ENCODE measurements at regions not wholly inside any gene's neighbourhood (a gene's known extent, or its start where the extent isn't known, plus 50 kb on each side); places are given as distances from the start of the nearest gene placed in this dataset.

- Histone ChIP-seq H3K9ac (ENCODE audit: low read length) (no peak overlapping the region), H3K27me3 (replicated peaks in 1 of 4; ENCODE audit: control extremely low read depth in 1 of 4, control insufficient read depth in 3 of 4, insufficient read depth in 4 of 4, low read length in 3 of 4) (no peaks in the 10 kb centered on the region), H3K4me3 (ENCODE audit: control extremely low read depth in 1 of 5, extremely low read depth in 1 of 5, insufficient read depth in 1 of 5, low read depth in 2 of 5, low read length in 4 of 5) (no peak overlapping the region), H3K79me2 (ENCODE audit: control insufficient read depth, insufficient read depth, low read length) (no peaks in the 10 kb centered on the region), H3K4me1 (ENCODE audit: control insufficient read depth in 2 of 2, insufficient read depth in 2 of 2, low read length in 2 of 2) (no peaks in the 10 kb centered on the region), H3K36me3 (replicated peaks in 1 of 2; ENCODE audit: control extremely low read depth in 1 of 2, control insufficient read depth in 1 of 2, extremely low read depth in 1 of 2, insufficient read depth in 2 of 2, low read length in 1 of 2) (no peaks in the 10 kb centered on the region), H3K27ac (ENCODE audit: low read length in 2 of 2) (no peak overlapping the region), H3K4me2 (replicated peaks; ENCODE audit: low read depth, low read length, poor library complexity, severe bottlenecking) (no peak overlapping the region), H3K9me3 (ENCODE audit: control extremely low read depth in 1 of 3, control insufficient read depth in 2 of 3, insufficient read depth in 1 of 3, low read length in 2 of 3) (no peaks in the 10 kb centered on the region), H2AFZ (ENCODE audit: insufficient read depth, low read depth, low read length, poor library complexity, severe bottlenecking) (no peak overlapping the region), H4K20me1 (ENCODE audit: control insufficient read depth, insufficient read depth, low read length, poor library complexity, severe bottlenecking) (no peaks in the 10 kb centered on the region)
- Mint-ChIP-seq H3K27ac (no peak overlapping the region), H3K4me1 (no peaks in the 10 kb centered on the region), H3K9me3 (ENCODE audit: insufficient read depth) (peaks cover 1% of the 10 kb centered on the region), H3K27me3 (no peaks in the 10 kb centered on the region), H3K4me3 (no peak overlapping the region)
- TF ChIP-seq CTCF (IDR thresholded peaks at IDR 0.05) (no peak), EZH2 (IDR thresholded peaks at IDR 0.05; ENCODE audit: borderline replicate concordance, insufficient read depth, low read depth, low read length, poor library complexity, severe bottlenecking) (no peak)
- ChIA-PET CTCF (no interaction called here), POLR2A (no interaction called here)
- ATAC-seq (ENCODE audit: low read depth) (no peak), DNase-seq (no peak)
- 60% methylated on average over 1 of the region's 2 CpGs for WGBS (ENCODE audit: insufficient coverage)
- intact Hi-C loops (cut with micrococcal nuclease), result no loop called here
Observed at GRCh38 chr3:34066999-34067398, 268.6 kb downstream of the PDCD6IP start.

GRCh38 chr3:34067536-34068051 lies 269.2 kb downstream of the PDCD6IP start:
- no peaks in the 10 kb centered on the region for H3K9me3 ChIP-seq (ENCODE audit: control extremely low read depth in 1 of 3, control insufficient read depth in 2 of 3, insufficient read depth in 1 of 3, low read length in 2 of 3)
- 81% methylated on average over 3 of the region's 5 CpGs for WGBS (ENCODE audit: insufficient coverage)
- no peak overlapping the region for H3K4me3 ChIP-seq (ENCODE audit: control extremely low read depth in 1 of 5, extremely low read depth in 1 of 5, insufficient read depth in 1 of 5, low read depth in 2 of 5, low read length in 4 of 5)
- no peaks in the 10 kb centered on the region for H4K20me1 ChIP-seq (ENCODE audit: control insufficient read depth, insufficient read depth, low read length, poor library complexity, severe bottlenecking)
- no peak overlapping the region for H2AFZ ChIP-seq (ENCODE audit: insufficient read depth, low read depth, low read length, poor library complexity, severe bottlenecking)
- ChIA-PET POLR2A (no interaction called here), CTCF (no interaction called here)
- ATAC-seq (ENCODE audit: low read depth) (no peak), DNase-seq (no peak)
- TF ChIP-seq CTCF (IDR thresholded peaks at IDR 0.05) (no peak), EZH2 (IDR thresholded peaks at IDR 0.05; ENCODE audit: borderline replicate concordance, insufficient read depth, low read depth, low read length, poor library complexity, severe bottlenecking) (no peak)
- H3K27ac ChIP-seq (ENCODE audit: low read length in 2 of 2), result no peak overlapping the region
- Mint-ChIP-seq H3K9me3 (ENCODE audit: insufficient read depth) (no peaks in the 10 kb centered on the region), H3K4me3 (no peak overlapping the region), H3K27ac (no peak overlapping the region), H3K27me3 (no peaks in the 10 kb centered on the region), H3K4me1 (no peaks in the 10 kb centered on the region)
- no peak overlapping the region for H3K9ac ChIP-seq (ENCODE audit: low read length)
- intact Hi-C loops (cut with micrococcal nuclease), result no loop called here
- no peaks in the 10 kb centered on the region for H3K79me2 ChIP-seq (ENCODE audit: control insufficient read depth, insufficient read depth, low read length)
- no peaks in the 10 kb centered on the region for H3K4me1 ChIP-seq (ENCODE audit: control insufficient read depth in 2 of 2, insufficient read depth in 2 of 2, low read length in 2 of 2)
- H3K4me2 ChIP-seq (replicated peaks; ENCODE audit: low read depth, low read length, poor library complexity, severe bottlenecking), result no peak overlapping the region
- no peaks in the 10 kb centered on the region for H3K36me3 ChIP-seq (replicated peaks in 1 of 2; ENCODE audit: control extremely low read depth in 1 of 2, control insufficient read depth in 1 of 2, extremely low read depth in 1 of 2, insufficient read depth in 2 of 2, low read length in 1 of 2)
- no peaks in the 10 kb centered on the region for H3K27me3 ChIP-seq (replicated peaks in 1 of 4; ENCODE audit: control extremely low read depth in 1 of 4, control insufficient read depth in 3 of 4, insufficient read depth in 4 of 4, low read length in 3 of 4)
